Osteoblast (primary cell): ENCODE measurements at regions not wholly inside any gene's neighbourhood (a gene's known extent, or its start where the extent isn't known, plus 50 kb on each side); places are given as distances from the start of the nearest gene placed in this dataset.
"Not testable (repeated sequence)": the region's sequence is repeated elsewhere in the genome, so short reads cannot be mapped to it uniquely, and the experiment has no call there.

ENCODE experiments used
- DNase-seq: peaks from one replicate; pipeline ENCODE4 v3.0.0; 2011; ENCODE audit warnings: low spot score, mixed read lengths; ENCODE audit not compliant: insufficient read length; ENCODE audit errors: missing footprints
- H2AFZ ChIP-seq: 2 replicates; pipeline ENCODE4 v1.6.0; 2011; ENCODE audit warnings: mild to moderate bottlenecking, low read length
- H3K27ac ChIP-seq: 2 replicates; pipeline ENCODE4 v1.5.1; 2011; ENCODE audit warnings: mild to moderate bottlenecking, low read depth, low read length, moderate library complexity
- H3K27me3 ChIP-seq: 2 replicates; pipeline ENCODE4 v1.6.0; 2012; ENCODE audit warnings: mild to moderate bottlenecking, control low read depth, inconsistent platforms, low read length, moderate library complexity; ENCODE audit not compliant: insufficient read depth
- H3K36me3 ChIP-seq: 2 replicates; pipeline ENCODE4 v1.5.1; 2011; ENCODE audit warnings: mild to moderate bottlenecking, low read length, control low read depth, moderate library complexity; ENCODE audit not compliant: insufficient read depth
- H3K4me1 ChIP-seq: 2 replicates; pipeline ENCODE4 v1.5.1; 2011; ENCODE audit warnings: mild to moderate bottlenecking, low read length, control low read depth, moderate library complexity; ENCODE audit not compliant: insufficient read depth
- H3K4me2 ChIP-seq: 2 replicates; pipeline ENCODE4 v1.6.0; 2011; ENCODE audit warnings: mild to moderate bottlenecking, low read length; ENCODE audit not compliant: insufficient read depth
- H3K4me3 ChIP-seq: fragments of 200-600 bp; sonication (generic); 3 replicates; pipeline ENCODE4 v1.5.1; 2012; ENCODE audit warnings: mild to moderate bottlenecking, low read length, inconsistent platforms; ENCODE audit not compliant: insufficient read depth
- H3K79me2 ChIP-seq: 2 replicates; pipeline ENCODE4 v1.6.0; 2012; ENCODE audit warnings: mild to moderate bottlenecking, low read length, control low read depth, inconsistent platforms; ENCODE audit not compliant: insufficient read depth
- H3K9me3 ChIP-seq: 2 replicates; pipeline ENCODE4 v1.5.1; 2011; ENCODE audit warnings: low read depth, low read length, control low read depth
- H4K20me1 ChIP-seq: 2 replicates; pipeline ENCODE4 v1.6.0; 2012; ENCODE audit warnings: mild to moderate bottlenecking, low read length, control low read depth; ENCODE audit not compliant: insufficient read depth
- TF ChIP-seq, protein P1 (sequence below): IDR thresholded peaks from 2 replicates; pipeline ENCODE4 v1.5.1; 2011; ENCODE audit warnings: mild to moderate bottlenecking, low read depth, low read length, moderate library complexity; ENCODE audit errors: extremely low read depth

DNA sequence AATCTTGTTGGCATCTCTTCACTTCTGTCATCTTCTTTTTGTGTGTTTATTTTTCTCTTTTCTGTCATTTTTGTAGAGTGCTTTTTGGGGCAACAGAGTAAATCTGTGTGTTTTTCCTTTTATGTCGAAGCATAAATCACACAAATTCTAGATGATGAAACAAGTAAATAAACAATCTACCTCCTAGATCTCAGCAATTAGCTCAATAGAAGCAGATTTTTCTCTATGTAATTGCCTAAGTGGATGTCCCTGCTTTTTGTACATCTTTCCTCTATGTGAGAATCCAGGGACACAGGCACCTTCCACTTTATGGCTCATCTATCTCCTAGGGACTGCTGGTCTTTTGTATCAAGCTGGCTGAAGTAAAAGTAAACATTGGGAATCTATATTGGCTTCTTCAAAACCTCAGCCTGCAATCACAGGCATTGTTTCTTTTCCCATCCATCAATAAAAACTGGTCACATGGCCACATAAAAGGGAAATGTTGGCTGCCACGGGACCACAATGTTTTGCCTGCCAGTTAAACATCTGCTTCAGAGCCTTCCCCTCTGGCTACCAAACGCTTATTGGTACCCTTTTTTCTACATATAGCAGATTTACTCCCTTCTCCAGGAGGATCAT lies 323.8 kb downstream of the LMO7 start:
- Histone ChIP-seq H3K36me3 (no peaks in the 10 kb centered on the region), H3K9me3 (no peaks in the 10 kb centered on the region), H3K27ac (no peak overlapping the region), H3K4me3 (no peak overlapping the region), H2AFZ (no peak overlapping the region), H4K20me1 (no peaks in the 10 kb centered on the region), H3K79me2 (no peaks in the 10 kb centered on the region), H3K4me2 (no peak overlapping the region), H3K4me1 (no peaks in the 10 kb centered on the region), H3K27me3 (no peaks in the 10 kb centered on the region)
- TF ChIP-seq, protein P1, sequence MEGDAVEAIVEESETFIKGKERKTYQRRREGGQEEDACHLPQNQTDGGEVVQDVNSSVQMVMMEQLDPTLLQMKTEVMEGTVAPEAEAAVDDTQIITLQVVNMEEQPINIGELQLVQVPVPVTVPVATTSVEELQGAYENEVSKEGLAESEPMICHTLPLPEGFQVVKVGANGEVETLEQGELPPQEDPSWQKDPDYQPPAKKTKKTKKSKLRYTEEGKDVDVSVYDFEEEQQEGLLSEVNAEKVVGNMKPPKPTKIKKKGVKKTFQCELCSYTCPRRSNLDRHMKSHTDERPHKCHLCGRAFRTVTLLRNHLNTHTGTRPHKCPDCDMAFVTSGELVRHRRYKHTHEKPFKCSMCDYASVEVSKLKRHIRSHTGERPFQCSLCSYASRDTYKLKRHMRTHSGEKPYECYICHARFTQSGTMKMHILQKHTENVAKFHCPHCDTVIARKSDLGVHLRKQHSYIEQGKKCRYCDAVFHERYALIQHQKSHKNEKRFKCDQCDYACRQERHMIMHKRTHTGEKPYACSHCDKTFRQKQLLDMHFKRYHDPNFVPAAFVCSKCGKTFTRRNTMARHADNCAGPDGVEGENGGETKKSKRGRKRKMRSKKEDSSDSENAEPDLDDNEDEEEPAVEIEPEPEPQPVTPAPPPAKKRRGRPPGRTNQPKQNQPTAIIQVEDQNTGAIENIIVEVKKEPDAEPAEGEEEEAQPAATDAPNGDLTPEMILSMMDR = no peak
- no peak for DNase-seq

DNA sequence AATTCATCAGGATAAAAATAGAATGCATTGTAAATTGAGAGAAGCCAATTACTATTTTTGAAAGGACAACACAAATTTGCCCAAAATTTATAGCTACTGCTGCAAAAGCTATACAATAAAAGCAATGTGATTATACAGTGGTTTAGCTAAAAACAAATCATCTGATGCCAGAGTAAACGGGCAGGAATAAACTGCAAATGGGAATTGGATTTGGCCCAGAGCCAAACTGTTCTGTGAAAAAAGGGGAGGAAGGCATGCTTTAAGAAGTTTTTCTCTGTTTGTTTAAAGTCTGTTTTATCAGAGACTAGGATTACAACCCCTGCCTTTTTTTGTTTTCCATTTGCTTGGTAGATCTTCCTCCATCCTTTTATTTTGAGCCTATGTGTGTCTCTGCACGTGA lies 317.5 kb downstream of the LMO7 start:
- H3K36me3 ChIP-seq, H3K9me3 ChIP-seq, DNase-seq, H3K79me2 ChIP-seq, H3K27ac ChIP-seq, H4K20me1 ChIP-seq, H3K4me3 ChIP-seq, H2AFZ ChIP-seq, H3K4me2 ChIP-seq, H3K4me1 ChIP-seq, H3K27me3 ChIP-seq: not testable (repeated sequence)

DNA sequence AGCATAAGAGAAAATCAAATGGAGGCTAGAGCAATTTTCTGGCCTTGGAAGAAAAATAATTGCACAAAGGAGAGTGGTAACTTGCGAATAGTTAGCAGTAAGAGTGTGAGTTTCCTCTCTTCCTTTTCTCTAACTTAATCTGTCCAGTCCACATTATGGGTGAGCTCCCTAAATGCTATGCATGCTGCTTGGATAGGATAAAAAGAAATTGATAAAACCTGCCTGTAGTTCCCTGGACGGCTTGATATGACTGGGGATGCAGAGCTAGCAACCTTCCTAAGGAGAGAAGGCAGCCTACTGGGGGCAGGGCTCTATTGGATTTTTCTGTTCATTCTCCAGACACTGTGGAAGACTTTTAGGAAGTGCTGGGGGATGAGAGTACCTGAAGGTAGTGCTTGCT lies 311.3 kb downstream of the LMO7 start:
- H4K20me1 ChIP-seq = no peaks in the 10 kb centered on the region
- no peaks in the 10 kb centered on the region for H3K9me3 ChIP-seq
- no peak overlapping the region for H2AFZ ChIP-seq
- H3K27ac ChIP-seq = no peak overlapping the region
- DNase-seq = no peak
- H3K36me3 ChIP-seq = no peaks in the 10 kb centered on the region
- TF ChIP-seq, protein P1 = no peak
- H3K4me2 ChIP-seq = no peak overlapping the region
- H3K4me1 ChIP-seq = no peaks in the 10 kb centered on the region
- no peaks in the 10 kb centered on the region for H3K27me3 ChIP-seq
- no peaks in the 10 kb centered on the region for H3K79me2 ChIP-seq
- H3K4me3 ChIP-seq = no peak overlapping the region

DNA sequence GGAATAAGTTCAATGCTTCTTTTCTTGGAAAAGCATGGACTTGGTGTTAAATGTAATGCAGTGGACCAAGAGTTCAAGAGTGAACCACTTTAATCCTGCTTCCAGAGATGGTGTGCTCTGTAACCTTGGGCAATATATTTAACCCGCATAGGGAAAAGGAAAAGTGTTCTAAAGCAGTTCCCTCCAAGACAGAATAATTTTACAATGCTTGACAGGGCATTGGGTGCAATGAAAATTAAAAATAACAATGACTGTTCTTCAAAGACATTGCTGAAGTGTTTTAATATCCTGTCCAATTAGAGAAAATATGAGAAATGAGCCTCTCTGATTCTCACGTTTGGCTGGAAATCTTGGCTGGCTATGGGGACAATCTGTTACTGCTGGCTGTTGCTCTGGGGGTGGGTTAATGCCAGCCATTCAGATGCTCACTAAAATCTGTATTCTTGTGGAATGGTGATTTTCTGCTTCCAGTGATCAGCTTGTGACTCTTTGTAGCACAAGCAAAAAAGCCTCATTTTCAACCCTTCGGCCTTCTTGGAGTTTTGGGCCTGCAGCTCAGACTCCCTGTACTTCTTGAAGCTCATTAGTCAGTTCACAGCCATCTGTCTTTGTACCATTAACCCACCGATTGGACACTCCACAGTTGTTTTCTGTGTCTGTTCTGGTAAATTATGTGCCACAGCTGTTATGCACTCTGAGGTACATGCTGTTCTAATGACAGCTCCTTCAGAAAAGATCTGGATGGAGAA lies 310.6 kb downstream of the LMO7 start:
- H3K4me3 ChIP-seq = no peak overlapping the region
- no peak for DNase-seq
- no peaks in the 10 kb centered on the region for H3K4me1 ChIP-seq
- no peaks in the 10 kb centered on the region for H3K79me2 ChIP-seq
- no peak overlapping the region for H2AFZ ChIP-seq
- no peak overlapping the region for H3K4me2 ChIP-seq
- H3K36me3 ChIP-seq = no peaks in the 10 kb centered on the region
- no peaks in the 10 kb centered on the region for H3K27me3 ChIP-seq
- no peaks in the 10 kb centered on the region for H3K9me3 ChIP-seq
- H4K20me1 ChIP-seq = no peaks in the 10 kb centered on the region
- TF ChIP-seq, protein P1 = no peak
- H3K27ac ChIP-seq = no peak overlapping the region
